Activated CD8-positive, alpha-beta memory T cell treated with anti-CD3 and anti-CD28 coated beads, Interleukin-2, amount 10 ng/mL, durations not matched to agents 7 days and 5 days (primary cell): ENCODE measurements at regions not wholly inside any gene's neighbourhood (a gene's known extent, or its start where the extent isn't known, plus 50 kb on each side); places are given as distances from the start of the nearest gene placed in this dataset.

Experiments used
- ATAC-seq: fragments of 150-1000 bp; cut with Tn5 transposase; one replicate; pipeline ENCODE4 v1.10.0; 2021; ENCODE audit warnings: moderate library complexity
- CTCF ChIA-PET: fragments of 350-600 bp; sonication (Branson Sonifier 250); formaldehyde crosslinking; loops from one replicate; lab custom pipeline; 2021; ENCODE audit warnings: antibody characterized with exemption; lab: Charles Lee
- DNase-seq: peaks from one replicate; pipeline ENCODE4 v3.0.0-alpha.2; 2020
- H3K27ac Mint-ChIP-seq: one replicate; pipeline ENCODE4 v1.8.0; 2021; ENCODE audit warnings: mild to moderate bottlenecking, mixed read lengths
- H3K27me3 Mint-ChIP-seq: one replicate; pipeline ENCODE4 v1.8.0; 2021; ENCODE audit warnings: mixed read lengths
- H3K36me3 Mint-ChIP-seq: one replicate; pipeline ENCODE4 v1.8.0; 2021; ENCODE audit warnings: mild to moderate bottlenecking, mixed read lengths
- H3K4me1 Mint-ChIP-seq: one replicate; pipeline ENCODE4 v1.8.0; 2021; ENCODE audit warnings: mixed read lengths
- H3K4me3 Mint-ChIP-seq: one replicate; pipeline ENCODE4 v1.8.0; 2021; ENCODE audit warnings: mild to moderate bottlenecking, moderate library complexity, mixed read lengths
- H3K9me3 Mint-ChIP-seq: one replicate; pipeline ENCODE4 v1.8.0; 2022; ENCODE audit warnings: low read depth, mixed read lengths

- H3K4me1 Mint-ChIP-seq: no peaks in the 10 kb centered on the region
- H3K4me3 Mint-ChIP-seq: no peak overlapping the region
- H3K27me3 Mint-ChIP-seq: no peaks in the 10 kb centered on the region
Measured at GRCh38 chr14:29486132-29486531, 441.5 kb downstream of the PRKD1 start.

GRCh38 chr14:29489911-29490425 lies 437.7 kb downstream of the PRKD1 start:
- no peaks in the 10 kb centered on the region for H3K36me3 Mint-ChIP-seq
- H3K9me3 Mint-ChIP-seq: peaks cover 11% of the 10 kb centered on the region
- no peak overlapping the region for H3K4me3 Mint-ChIP-seq
- ATAC-seq (no peak), DNase-seq (no peak)
- CTCF ChIA-PET: no interaction called here
- H3K27me3 Mint-ChIP-seq: no peaks in the 10 kb centered on the region
- no peaks in the 10 kb centered on the region for H3K4me1 Mint-ChIP-seq
- H3K27ac Mint-ChIP-seq: no peak overlapping the region

More at GRCh38 chr14:29486132-29486531, 441.5 kb downstream of the PRKD1 start:
- H3K9me3 Mint-ChIP-seq: peaks cover 11% of the 10 kb centered on the region
- no peaks in the 10 kb centered on the region for H3K36me3 Mint-ChIP-seq
- no peak overlapping the region for H3K27ac Mint-ChIP-seq
- DNase-seq (no peak), ATAC-seq (no peak)
- CTCF ChIA-PET: no interaction called here

DNA sequence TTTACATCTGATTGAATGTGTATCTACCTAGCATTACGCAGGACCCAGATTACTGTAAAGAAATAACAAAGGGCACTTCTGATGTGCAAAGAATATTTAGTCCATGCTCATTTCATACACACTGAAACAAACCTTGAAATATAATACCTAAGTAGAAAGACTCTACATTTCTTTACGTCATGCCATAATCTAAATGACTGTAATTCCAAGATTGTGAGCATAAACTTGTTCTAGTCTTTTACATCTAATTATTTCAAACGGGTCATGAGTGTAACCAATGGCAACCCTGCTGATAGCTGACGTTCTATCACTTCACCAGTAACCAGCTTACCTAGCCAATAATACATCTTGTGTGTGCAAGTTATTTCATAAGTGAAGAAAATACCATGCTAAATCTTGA lies 433.8 kb downstream of the PRKD1 start:
- H3K36me3 Mint-ChIP-seq: no peaks in the 10 kb centered on the region
- H3K27me3 Mint-ChIP-seq: no peaks in the 10 kb centered on the region
- no peaks in the 10 kb centered on the region for H3K4me1 Mint-ChIP-seq
- CTCF ChIA-PET: no interaction called here
- H3K9me3 Mint-ChIP-seq: peaks cover 4% of the 10 kb centered on the region
- no peak for ATAC-seq
- H3K27ac Mint-ChIP-seq: no peak overlapping the region
- DNase-seq: no peak
- no peak overlapping the region for H3K4me3 Mint-ChIP-seq

DNA sequence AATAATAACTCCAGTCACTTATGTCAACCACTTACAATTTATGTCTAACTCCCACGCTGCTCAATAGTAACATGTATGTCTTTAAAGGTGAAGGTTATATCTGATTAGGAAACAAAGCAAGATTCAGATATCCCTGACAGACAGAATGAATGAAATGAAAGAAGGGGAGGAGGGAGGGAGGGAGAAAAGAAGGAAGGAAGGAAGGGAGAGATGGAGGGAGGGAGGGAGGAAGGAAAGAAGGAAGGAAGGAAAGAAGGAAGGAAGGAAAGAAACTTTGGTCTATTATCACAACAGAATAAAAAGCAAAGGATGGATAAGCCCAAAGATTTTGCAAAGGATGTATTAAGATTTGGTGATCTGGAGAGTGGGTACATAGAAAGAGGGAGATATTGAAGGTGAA lies 433.3 kb downstream of the PRKD1 start:
- CTCF ChIA-PET: no interaction called here
- Mint-ChIP-seq H3K27ac (no peak overlapping the region), H3K9me3 (peaks cover 4% of the 10 kb centered on the region), H3K36me3 (no peaks in the 10 kb centered on the region), H3K4me1 (no peaks in the 10 kb centered on the region), H3K27me3 (no peaks in the 10 kb centered on the region), H3K4me3 (no peak overlapping the region)
- ATAC-seq (no peak), DNase-seq (no peak)

- Mint-ChIP-seq H3K9me3 (peaks cover 2% of the 10 kb centered on the region), H3K27ac (no peak overlapping the region)
Measured at GRCh38 chr14:29503903-29504302, 423.7 kb downstream of the PRKD1 start.

DNA sequence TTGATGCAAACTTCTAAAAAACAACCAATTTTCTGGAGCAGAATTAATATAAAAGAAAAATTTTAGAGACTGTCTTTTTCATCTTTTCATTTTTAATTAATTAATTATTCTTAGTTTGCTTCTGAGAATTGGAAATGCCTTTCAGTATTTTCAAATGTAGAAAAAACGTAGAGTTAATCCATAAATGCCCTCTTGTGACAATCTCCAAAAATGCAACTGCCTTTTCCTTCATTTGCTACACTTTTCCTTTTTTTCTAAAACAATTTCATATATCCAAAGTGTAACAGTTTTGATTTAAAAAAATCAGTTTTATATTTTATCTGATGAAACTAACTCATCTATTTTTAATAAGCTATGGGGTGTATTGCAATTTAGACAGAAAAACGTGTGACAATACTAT lies 409.3 kb downstream of the PRKD1 start:
- H3K27ac Mint-ChIP-seq: no peak overlapping the region
- H3K27me3 Mint-ChIP-seq: no peaks in the 10 kb centered on the region
- peaks cover 15% of the 10 kb centered on the region for H3K9me3 Mint-ChIP-seq
- ATAC-seq: no peak
- no peak overlapping the region for H3K4me3 Mint-ChIP-seq
- H3K36me3 Mint-ChIP-seq: no peaks in the 10 kb centered on the region
- H3K4me1 Mint-ChIP-seq: no peaks in the 10 kb centered on the region
- no peak for DNase-seq
- CTCF ChIA-PET: no interaction called here

More at GRCh38 chr14:29503903-29504302, 423.7 kb downstream of the PRKD1 start:
- DNase-seq (no peak), ATAC-seq (no peak)
- Mint-ChIP-seq H3K27me3 (no peaks in the 10 kb centered on the region), H3K4me3 (no peak overlapping the region), H3K4me1 (no peaks in the 10 kb centered on the region), H3K36me3 (no peaks in the 10 kb centered on the region)
- CTCF ChIA-PET: no interaction called here

GRCh38 chr14:29521526-29522137 lies 406.0 kb downstream of the PRKD1 start:
- no peak for DNase-seq
- no peaks in the 10 kb centered on the region for H3K4me1 Mint-ChIP-seq
- CTCF ChIA-PET: no interaction called here
- no peaks in the 10 kb centered on the region for H3K27me3 Mint-ChIP-seq
- peaks cover 7% of the 10 kb centered on the region for H3K9me3 Mint-ChIP-seq
- H3K36me3 Mint-ChIP-seq: no peaks in the 10 kb centered on the region
- no peak overlapping the region for H3K4me3 Mint-ChIP-seq
- no peak for ATAC-seq
- no peak overlapping the region for H3K27ac Mint-ChIP-seq
